Omental fat pad (tissue), 3 donors: ENCODE measurements at regions not wholly inside any gene's neighbourhood (a gene's known extent, or its start where the extent isn't known, plus 50 kb on each side); places are given as distances from the start of the nearest gene placed in this dataset.

ENCODE experiments used
- ATAC-seq: fragments of 150-250 bp; one replicate; pipeline ENCODE4 v1.9.1; 2016; ENCODE audit warnings: mild to moderate bottlenecking, moderate library complexity; ENCODE audit not compliant: low FRiP score
- DNase-seq: peaks from one replicate; pipeline ENCODE4 v3.0.0-alpha.2; 2019; ENCODE audit warnings: low spot score
- TF ChIP-seq, protein P1 (sequence below), 3 donors: fragments of 450-650 bp; IDR thresholded peaks; one replicate each; pipeline ENCODE4 v1.5.1; 2016 to 2017; ENCODE audit warnings: antibody characterized with exemption in 3 of 3, mild to moderate bottlenecking in 3 of 3, moderate library complexity in 2 of 3

DNA sequence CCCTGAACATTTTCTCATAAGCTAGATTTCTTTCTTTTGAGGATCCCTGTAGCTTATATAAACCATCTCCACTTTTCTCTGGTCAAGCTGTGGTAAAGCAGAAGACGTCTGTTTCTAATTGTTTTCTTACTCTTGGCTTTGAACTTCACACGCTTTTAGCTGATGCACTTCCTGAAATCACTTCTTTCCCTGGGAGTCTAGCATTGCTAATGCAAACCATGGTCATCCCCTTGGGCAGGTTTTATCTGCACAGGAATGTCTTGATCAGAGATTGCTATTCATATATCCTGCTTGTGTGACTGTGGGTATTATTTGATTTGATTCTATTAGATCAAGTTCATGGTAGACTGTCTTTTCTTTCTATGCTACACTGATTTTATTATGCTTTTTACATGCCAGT lies 199.2 kb upstream of the POU2AF2 start:
- no peak for ATAC-seq
- TF ChIP-seq, protein P1, sequence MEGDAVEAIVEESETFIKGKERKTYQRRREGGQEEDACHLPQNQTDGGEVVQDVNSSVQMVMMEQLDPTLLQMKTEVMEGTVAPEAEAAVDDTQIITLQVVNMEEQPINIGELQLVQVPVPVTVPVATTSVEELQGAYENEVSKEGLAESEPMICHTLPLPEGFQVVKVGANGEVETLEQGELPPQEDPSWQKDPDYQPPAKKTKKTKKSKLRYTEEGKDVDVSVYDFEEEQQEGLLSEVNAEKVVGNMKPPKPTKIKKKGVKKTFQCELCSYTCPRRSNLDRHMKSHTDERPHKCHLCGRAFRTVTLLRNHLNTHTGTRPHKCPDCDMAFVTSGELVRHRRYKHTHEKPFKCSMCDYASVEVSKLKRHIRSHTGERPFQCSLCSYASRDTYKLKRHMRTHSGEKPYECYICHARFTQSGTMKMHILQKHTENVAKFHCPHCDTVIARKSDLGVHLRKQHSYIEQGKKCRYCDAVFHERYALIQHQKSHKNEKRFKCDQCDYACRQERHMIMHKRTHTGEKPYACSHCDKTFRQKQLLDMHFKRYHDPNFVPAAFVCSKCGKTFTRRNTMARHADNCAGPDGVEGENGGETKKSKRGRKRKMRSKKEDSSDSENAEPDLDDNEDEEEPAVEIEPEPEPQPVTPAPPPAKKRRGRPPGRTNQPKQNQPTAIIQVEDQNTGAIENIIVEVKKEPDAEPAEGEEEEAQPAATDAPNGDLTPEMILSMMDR (IDR thresholded peaks at IDR 0.05): no peak
- DNase-seq: no peak

DNA sequence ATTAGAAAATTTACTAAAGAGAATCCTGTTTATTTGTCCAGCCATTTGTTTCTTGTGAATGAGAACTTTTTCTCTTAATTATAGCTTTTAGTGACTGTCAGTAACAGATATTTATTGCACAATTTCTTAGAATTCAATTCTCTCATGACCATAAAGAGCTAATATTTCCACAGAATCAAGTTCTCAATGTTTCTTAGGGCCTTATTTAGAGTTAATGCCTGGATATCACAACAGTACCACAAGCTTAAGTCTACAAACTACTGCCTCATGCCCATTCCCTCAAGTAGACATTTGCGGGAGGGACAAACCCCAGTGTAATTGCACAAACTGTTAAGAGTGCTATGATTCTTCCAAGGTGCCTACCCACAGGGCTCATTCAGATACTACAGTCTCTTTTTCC lies 199.7 kb upstream of the POU2AF2 start:
- no peak for ATAC-seq
- no peak for DNase-seq
- TF ChIP-seq, protein P1 (IDR thresholded peaks at IDR 0.05): no peak

DNA sequence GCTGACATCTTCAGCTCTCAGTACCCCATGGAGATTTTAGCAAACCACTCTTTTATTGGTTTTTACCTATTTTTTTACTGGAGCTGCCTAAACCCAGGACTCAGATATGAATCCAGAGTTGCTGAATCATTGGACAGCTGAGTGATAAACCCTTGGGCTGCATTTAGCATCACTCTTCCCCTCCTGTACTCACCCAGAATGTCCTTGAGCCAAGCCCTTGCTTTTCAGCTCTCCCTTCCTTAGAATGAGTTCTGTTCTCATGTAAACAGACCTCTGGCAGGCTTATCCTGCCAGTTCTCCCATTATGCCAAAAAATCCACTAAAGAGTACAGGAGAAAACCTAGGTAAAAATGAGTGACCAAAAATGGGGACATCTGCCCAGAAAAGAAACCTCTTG lies 200.1 kb upstream of the POU2AF2 start:
- no peak for DNase-seq
- peak; percentile 14 for ATAC-seq
- TF ChIP-seq, protein P1 (IDR thresholded peaks at IDR 0.05): no peak

DNA sequence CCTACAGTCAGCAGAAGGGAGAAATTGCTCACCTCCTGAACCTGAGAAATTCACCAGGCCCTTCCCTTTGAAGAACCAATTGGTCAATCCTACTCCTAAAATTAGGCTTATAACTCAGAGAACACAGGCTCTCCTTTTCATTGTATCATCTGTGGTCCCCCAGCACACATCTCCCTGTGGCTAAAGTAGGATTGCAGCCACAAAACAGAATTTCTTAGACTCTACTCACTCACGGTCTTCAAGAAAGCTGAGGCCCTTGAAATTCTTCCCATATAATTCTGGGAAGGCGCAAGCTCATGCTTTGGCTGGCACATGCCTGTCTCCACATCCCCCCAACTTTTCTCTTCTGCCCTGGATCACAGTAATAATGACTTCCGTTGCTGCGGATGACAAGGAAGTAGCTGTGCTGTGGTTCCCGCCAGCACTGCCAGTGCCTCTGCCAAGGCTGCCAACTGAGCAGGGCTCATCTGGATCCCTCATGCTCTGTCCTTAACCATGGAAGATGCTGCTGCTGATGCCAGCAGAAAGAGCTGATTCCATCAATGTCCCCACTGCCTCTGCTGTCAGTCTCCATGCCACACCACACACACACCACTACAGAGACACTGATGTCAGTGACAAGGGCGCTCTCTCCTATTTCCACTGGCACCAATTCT lies 200.6 kb upstream of the POU2AF2 start:
- TF ChIP-seq, protein P1 (IDR thresholded peaks at IDR 0.05): no peak
- DNase-seq (no peak), ATAC-seq (peak; percentile 14)

DNA sequence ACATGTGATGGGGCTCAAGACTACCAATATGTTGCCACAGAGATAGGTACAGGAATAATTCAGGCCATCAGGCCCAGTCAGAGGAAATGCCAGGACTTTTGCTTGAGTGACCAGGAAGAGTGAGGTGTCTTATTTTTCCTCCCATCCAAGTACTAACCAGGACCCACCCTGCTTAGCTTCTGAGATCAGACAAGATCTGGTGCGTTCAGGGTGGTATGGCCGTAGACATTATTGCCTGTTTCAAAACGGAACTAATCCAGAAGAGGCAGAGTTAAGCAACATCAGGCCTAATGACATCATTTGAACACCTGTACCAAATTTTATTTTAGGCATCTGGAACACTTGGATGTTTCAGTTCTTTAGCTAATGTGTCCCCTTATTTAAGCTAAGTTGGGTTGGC lies 205.5 kb upstream of the POU2AF2 start:
- TF ChIP-seq, protein P1 (IDR thresholded peaks at IDR 0.05): no peak
- no peak for ATAC-seq
- DNase-seq: no peak

DNA sequence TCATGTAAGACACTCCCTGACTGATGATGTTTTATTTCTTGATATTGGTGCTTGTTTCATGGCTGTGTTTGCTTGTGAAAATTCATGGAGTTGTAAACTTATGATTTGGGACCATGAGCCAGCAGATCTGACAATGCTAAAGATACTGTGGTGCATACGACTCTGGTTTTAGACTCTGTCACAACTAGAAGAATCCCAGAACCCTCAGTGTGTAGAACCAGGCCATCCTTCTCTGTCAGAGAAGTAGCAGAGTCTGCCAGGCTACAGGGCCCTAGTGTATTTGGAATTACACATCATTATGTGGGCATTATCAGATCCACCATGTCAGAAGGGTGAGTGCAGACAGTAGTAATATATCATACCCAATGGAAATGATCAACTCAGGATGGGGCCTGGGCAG lies 209.8 kb upstream of the POU2AF2 start:
- no peak for DNase-seq
- TF ChIP-seq, protein P1 (IDR thresholded peaks at IDR 0.05): no peak
- ATAC-seq: no peak

DNA sequence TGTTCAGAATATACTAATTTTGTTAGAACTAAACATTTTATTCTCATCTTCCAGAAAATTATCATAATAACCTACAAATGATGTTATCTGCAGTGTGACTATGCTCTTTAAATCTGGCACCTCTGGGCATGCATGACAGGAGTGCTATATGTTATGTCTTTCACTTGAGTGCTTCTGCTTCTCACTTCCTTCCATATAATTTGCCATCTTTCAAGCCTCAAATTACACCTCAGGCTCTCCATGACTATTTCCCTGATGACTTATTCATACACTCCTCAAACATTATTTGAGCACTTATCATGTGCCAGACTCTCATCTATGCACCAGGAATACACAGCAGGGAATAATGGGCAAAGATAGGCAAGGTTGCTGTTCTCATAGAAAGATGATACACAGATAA lies 219.3 kb upstream of the POU2AF2 start:
- ATAC-seq (no peak), DNase-seq (no peak)
- TF ChIP-seq, protein P1 (IDR thresholded peaks at IDR 0.05): no peak
